GM12878 (cell line): ENCODE measurements at regions not wholly inside any gene's neighbourhood (a gene's known extent, or its start where the extent isn't known, plus 50 kb on each side); places are given as distances from the start of the nearest gene placed in this dataset.

Source experiments
- TF ChIP-seq, protein P1 (sequence below): IDR thresholded peaks from 2 replicates; pipeline ENCODE4 v1.6.1; 2012; ENCODE audit warnings: low read depth, low read length, improper control_type of control experiment
- TF ChIP-seq, protein P2 (sequence below): fragments of 150-350 bp; IDR thresholded peaks from 2 replicates; pipeline ENCODE4 v1.6.1; 2016; ENCODE audit warnings: low read depth, low read length

GRCh38 chr10:78211561-78212051 is 177.9 kb downstream of the RPS24 start:
- TF ChIP-seq, protein P1, sequence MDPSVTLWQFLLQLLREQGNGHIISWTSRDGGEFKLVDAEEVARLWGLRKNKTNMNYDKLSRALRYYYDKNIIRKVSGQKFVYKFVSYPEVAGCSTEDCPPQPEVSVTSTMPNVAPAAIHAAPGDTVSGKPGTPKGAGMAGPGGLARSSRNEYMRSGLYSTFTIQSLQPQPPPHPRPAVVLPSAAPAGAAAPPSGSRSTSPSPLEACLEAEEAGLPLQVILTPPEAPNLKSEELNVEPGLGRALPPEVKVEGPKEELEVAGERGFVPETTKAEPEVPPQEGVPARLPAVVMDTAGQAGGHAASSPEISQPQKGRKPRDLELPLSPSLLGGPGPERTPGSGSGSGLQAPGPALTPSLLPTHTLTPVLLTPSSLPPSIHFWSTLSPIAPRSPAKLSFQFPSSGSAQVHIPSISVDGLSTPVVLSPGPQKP = no peak
- TF ChIP-seq, protein P2, sequence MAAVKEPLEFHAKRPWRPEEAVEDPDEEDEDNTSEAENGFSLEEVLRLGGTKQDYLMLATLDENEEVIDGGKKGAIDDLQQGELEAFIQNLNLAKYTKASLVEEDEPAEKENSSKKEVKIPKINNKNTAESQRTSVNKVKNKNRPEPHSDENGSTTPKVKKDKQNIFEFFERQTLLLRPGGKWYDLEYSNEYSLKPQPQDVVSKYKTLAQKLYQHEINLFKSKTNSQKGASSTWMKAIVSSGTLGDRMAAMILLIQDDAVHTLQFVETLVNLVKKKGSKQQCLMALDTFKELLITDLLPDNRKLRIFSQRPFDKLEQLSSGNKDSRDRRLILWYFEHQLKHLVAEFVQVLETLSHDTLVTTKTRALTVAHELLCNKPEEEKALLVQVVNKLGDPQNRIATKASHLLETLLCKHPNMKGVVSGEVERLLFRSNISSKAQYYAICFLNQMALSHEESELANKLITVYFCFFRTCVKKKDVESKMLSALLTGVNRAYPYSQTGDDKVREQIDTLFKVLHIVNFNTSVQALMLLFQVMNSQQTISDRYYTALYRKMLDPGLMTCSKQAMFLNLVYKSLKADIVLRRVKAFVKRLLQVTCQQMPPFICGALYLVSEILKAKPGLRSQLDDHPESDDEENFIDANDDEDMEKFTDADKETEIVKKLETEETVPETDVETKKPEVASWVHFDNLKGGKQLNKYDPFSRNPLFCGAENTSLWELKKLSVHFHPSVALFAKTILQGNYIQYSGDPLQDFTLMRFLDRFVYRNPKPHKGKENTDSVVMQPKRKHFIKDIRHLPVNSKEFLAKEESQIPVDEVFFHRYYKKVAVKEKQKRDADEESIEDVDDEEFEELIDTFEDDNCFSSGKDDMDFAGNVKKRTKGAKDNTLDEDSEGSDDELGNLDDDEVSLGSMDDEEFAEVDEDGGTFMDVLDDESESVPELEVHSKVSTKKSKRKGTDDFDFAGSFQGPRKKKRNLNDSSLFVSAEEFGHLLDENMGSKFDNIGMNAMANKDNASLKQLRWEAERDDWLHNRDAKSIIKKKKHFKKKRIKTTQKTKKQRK = no peak
